HepG2 (cell line): ENCODE measurements at regions not wholly inside any gene's neighbourhood (a gene's known extent, or its start where the extent isn't known, plus 50 kb on each side); places are given as distances from the start of the nearest gene placed in this dataset.

Experiments used
- ATAC-seq: fragments of 200-7000 bp; cut with Tn5 transposase; 3 replicates; pipeline ENCODE4 v1.9.1; 2020; ENCODE audit warnings: mild to moderate bottlenecking, moderate library complexity
- BruUV-seq: library from RNA; stranded (reverse); fragments of 400-500 nt; replicated peaks from 2 replicates; lab custom pipeline; 2021; lab: Mats Ljungman, UMichigan
- CTCF ChIA-PET: fragments of 300-600 bp; formaldehyde crosslinking; extraction: SDS; loops from one replicate; lab custom pipeline; 2021; ENCODE audit warnings: low total read pairs, inconsistent platforms, low intra/inter-chr PET ratio; lab: Yijun Ruan, JAX
- POLR2A ChIA-PET: fragments of 350-600 bp; sonication (Branson Sonifier 250); formaldehyde crosslinking; loops from one replicate; lab custom pipeline; 2020; ENCODE audit warnings: antibody characterized with exemption, inconsistent platforms; lab: Yijun Ruan, JAX
- DNase-seq: peaks from one replicate; pipeline ENCODE4 v3.0.0-alpha.2; 2015; ENCODE audit warnings: low spot score
- FAIRE-seq: peaks from 3 replicates; lab custom pipeline; 2011; peaks lifted over from hg19 to GRCh38; lab: Jason Lieb, UNC
- H2AFZ ChIP-seq: one replicate; pipeline ENCODE4 v1.6.1; 2011; ENCODE audit warnings: low read length, inconsistent platforms
- H3K27ac ChIP-seq: fragments of 300-600 bp; 3 replicates; pipeline ENCODE4 v1.8.0; 2011; ENCODE audit warnings: mixed run types, mild to moderate bottlenecking, mixed read lengths, low read length, inconsistent platforms; ENCODE audit not compliant: insufficient read depth; ENCODE audit errors: extremely low read length
- H3K27me3 ChIP-seq, 2 experiments: fragments of 200-600 bp in 1 of 2; 2 replicates in 1 of 2; 3 replicates in 1 of 2; pipeline versions ENCODE4 v1.6.0 to v1.8.0; 2011; ENCODE audit warnings: low read length in 2 of 2, mild to moderate bottlenecking in 2 of 2, moderate library complexity in 2 of 2, inconsistent platforms in 1 of 2; ENCODE audit not compliant: insufficient read depth in 2 of 2, control insufficient read depth in 1 of 2
- H3K36me3 ChIP-seq, 2 experiments: fragments of 200-600 bp in 1 of 2; replicated peaks in 1 of 2; 2 replicates in 1 of 2; 3 replicates in 1 of 2; pipeline versions ENCODE4 v1.5.1 to v1.8.0; 2011; ENCODE audit warnings: low read length in 2 of 2, inconsistent platforms in 1 of 2; ENCODE audit not compliant: insufficient read depth in 2 of 2, control insufficient read depth in 1 of 2
- H3K4me1 ChIP-seq: 2 replicates; pipeline ENCODE4 v1.5.1; 2012; ENCODE audit warnings: low read length, inconsistent platforms; ENCODE audit not compliant: insufficient read depth
- H3K4me2 ChIP-seq: 2 replicates; pipeline ENCODE4 v1.6.0; 2011; ENCODE audit warnings: low read depth, low read length, inconsistent platforms
- H3K4me3 ChIP-seq, 3 experiments: fragments of 200-600 bp in 1 of 3; sonication (generic), shearing (Covaris generic) in 1 of 3; replicated peaks in 1 of 3; 2 replicates each; pipeline ENCODE4 v1.5.1; 2011 to 2016; ENCODE audit warnings: low read length in 3 of 3, inconsistent platforms in 2 of 3, low read depth in 2 of 3, mild to moderate bottlenecking in 2 of 3, control low read depth in 1 of 3, mixed read lengths in 1 of 3; ENCODE audit not compliant: insufficient read depth in 1 of 3
- H3K79me2 ChIP-seq: one replicate; pipeline ENCODE4 v1.6.1; 2011; ENCODE audit warnings: low read length, inconsistent platforms; ENCODE audit not compliant: insufficient read depth
- H3K9ac ChIP-seq: 2 replicates; pipeline ENCODE4 v1.6.0; 2011; ENCODE audit warnings: mild to moderate bottlenecking, low read depth, low read length, inconsistent platforms; ENCODE audit not compliant: insufficient read depth
- H3K9me3 ChIP-seq: 2 replicates; pipeline ENCODE4 v1.5.1; 2012; ENCODE audit warnings: mild to moderate bottlenecking, low read length
- H4K20me1 ChIP-seq: 2 replicates; pipeline ENCODE4 v1.6.0; 2011; ENCODE audit warnings: inconsistent platforms, mild to moderate bottlenecking, low read length, moderate library complexity; ENCODE audit not compliant: insufficient read depth
- CEBPZ ChIP-seq: IDR thresholded peaks from 2 replicates; pipeline ENCODE4 v1.6.1; 2012; ENCODE audit warnings: low read length, improper control_type of control experiment
- CREB3 ChIP-seq: sonication (generic); formaldehyde crosslinking; IDR thresholded peaks from 2 replicates; pipeline ENCODE4 v1.5.0; 2020; ENCODE audit warnings: missing genetic modification reagents
- FOXA3 ChIP-seq: IDR thresholded peaks from 2 replicates; pipeline ENCODE4 v1.6.1; 2016; ENCODE audit warnings: missing genetic modification reagents, missing compliant biosample characterization
- HOXD1 ChIP-seq: sonication (generic); formaldehyde crosslinking; IDR thresholded peaks from 2 replicates; pipeline ENCODE4 v1.5.0; 2020; ENCODE audit warnings: missing genetic modification reagents
- KAT2B ChIP-seq: fragments of 150-350 bp; IDR thresholded peaks from 2 replicates; pipeline ENCODE4 v1.6.1; 2014; ENCODE audit warnings: low read depth, low read length, borderline replicate concordance
- NAIF1 ChIP-seq: sonication (generic); formaldehyde crosslinking; IDR thresholded peaks from 2 replicates; pipeline ENCODE4 v1.5.0; 2020; ENCODE audit warnings: mild to moderate bottlenecking, missing genetic modification reagents, borderline replicate concordance
- PHB2 ChIP-seq: fragments of 450-650 bp; IDR thresholded peaks from 2 replicates; pipeline ENCODE4 v1.6.1; 2018; ENCODE audit not compliant: partially characterized antibody
- SMYD3 ChIP-seq: sonication (generic); formaldehyde crosslinking; IDR thresholded peaks from 2 replicates; pipeline ENCODE4 v1.8.1; 2023; ENCODE audit warnings: mild to moderate bottlenecking, missing genetic modification reagents
- SRSF4 ChIP-seq: fragments of 200-400 bp; formaldehyde crosslinking; IDR thresholded peaks from one replicate; pipeline ENCODE4 v1.6.1; 2018; ENCODE audit warnings: mild to moderate bottlenecking, low read depth, low read length, moderate library complexity; ENCODE audit not compliant: poor library complexity, severe bottlenecking
- TGIF2 ChIP-seq: IDR thresholded peaks from 2 replicates; pipeline ENCODE4 v1.6.1; 2016; ENCODE audit warnings: control low read depth, missing compliant biosample characterization
- ZBTB3 ChIP-seq: sonication (generic); formaldehyde crosslinking; IDR thresholded peaks from 2 replicates; pipeline ENCODE4 v1.4.0; 2020; ENCODE audit warnings: low read depth, mild to moderate bottlenecking, moderate library complexity, missing genetic modification reagents, borderline replicate concordance
- ZBTB38 ChIP-seq: sonication (generic); formaldehyde crosslinking; IDR thresholded peaks from 2 replicates; pipeline ENCODE4 v1.5.1; 2020; ENCODE audit warnings: mild to moderate bottlenecking, missing genetic modification reagents
- ZNF33A ChIP-seq: sonication (generic); formaldehyde crosslinking; IDR thresholded peaks from 2 replicates; pipeline ENCODE4 v1.5.1; 2020; ENCODE audit warnings: missing genetic modification reagents, mild to moderate bottlenecking, moderate library complexity, borderline replicate concordance
- ZNF367 ChIP-seq: sonication (generic); formaldehyde crosslinking; IDR thresholded peaks from 2 replicates; pipeline ENCODE4 v1.4.0; 2020; ENCODE audit warnings: missing genetic modification reagents, borderline replicate concordance
- ZNF451 ChIP-seq: sonication (generic); formaldehyde crosslinking; IDR thresholded peaks from 2 replicates; pipeline ENCODE4 v1.5.0; 2020; ENCODE audit warnings: mild to moderate bottlenecking, missing genetic modification reagents
- ZNF496 ChIP-seq: sonication (generic); formaldehyde crosslinking; IDR thresholded peaks from 2 replicates; pipeline ENCODE4 v1.8.1; 2023; ENCODE audit warnings: mild to moderate bottlenecking, moderate library complexity, missing genetic modification reagents; ENCODE audit not compliant: insufficient replicate concordance
- ZNF607 ChIP-seq: sonication (generic); formaldehyde crosslinking; IDR thresholded peaks from 2 replicates; pipeline ENCODE4 v1.5.1; 2020; ENCODE audit warnings: missing genetic modification reagents, mild to moderate bottlenecking, borderline replicate concordance
- ZNF616 ChIP-seq: sonication (generic); formaldehyde crosslinking; IDR thresholded peaks from 2 replicates; pipeline ENCODE4 v1.5.0; 2020; ENCODE audit warnings: low read depth, mild to moderate bottlenecking, missing genetic modification reagents
- ZNF678 ChIP-seq: sonication (generic); formaldehyde crosslinking; IDR thresholded peaks from 2 replicates; pipeline ENCODE4 v1.4.0; 2020; ENCODE audit warnings: mild to moderate bottlenecking, missing genetic modification reagents
- ZNF775 ChIP-seq: sonication (generic); formaldehyde crosslinking; IDR thresholded peaks from 2 replicates; pipeline ENCODE4 v1.4.0; 2020; ENCODE audit warnings: missing genetic modification reagents, mild to moderate bottlenecking, moderate library complexity, borderline replicate concordance
- WGBS: methylation state at CpG from one replicate; pipeline ENCODE4 v1.1.6; 2017; ENCODE audit warnings: low lambda C conversion rate; 5-methylcytosine and 5-hydroxymethylcytosine counted together
- in situ Hi-C: cut with HindIII; loops from 2 replicates; pipeline ENCODE4 v1.10.0; 2017; ENCODE audit warnings: low pct_unique_long_range_greater_than_20kb; ENCODE audit not compliant: extremely low pct_ligation_motif_present
- intact Hi-C: fragments of 100-400 bp; cut with micrococcal nuclease; formaldehyde crosslinking; loops from one replicate; pipeline ENCODE4 v1.10.0; 2022; ENCODE audit not compliant: unreplicated experiment
- TF ChIP-seq, protein P1 (sequence below): sonication (generic); formaldehyde crosslinking; IDR thresholded peaks from 2 replicates; pipeline ENCODE4 v1.4.0; 2020; ENCODE audit warnings: mild to moderate bottlenecking, missing genetic modification reagents

GRCh38 chr10:120253131-120253530, 203.9 kb upstream of the PLPP4 start (continued):
- TF ChIP-seq FOXA3 (CRISPR knock-in tag) (no peak), ZNF496 (no peak), ZNF451 (no peak), SMYD3 (CRISPR knock-in tag) (no peak)

- Histone ChIP-seq H3K27me3 (peaks cover 0 to 18% of the 10 kb centered on the region in 2 experiments; a peak in 2 of 5 replicates), H3K36me3 (no peaks in the 10 kb centered on the region), H2AFZ (no peak overlapping the region), H3K27ac (no peak overlapping the region), H3K79me2 (no peaks in the 10 kb centered on the region), H3K4me2 (no peak overlapping the region), H3K9me3 (no peaks in the 10 kb centered on the region), H3K4me1 (no peaks in the 10 kb centered on the region), H3K9ac (no peak overlapping the region), H3K4me3 (no peak overlapping the region), H4K20me1 (no peaks in the 10 kb centered on the region)
- BruUV-seq = no TSS peak
- in situ Hi-C loops (no loop called here), intact Hi-C loops (no loop called here)
- TF ChIP-seq HOXD1 (CRISPR knock-in tag) (no peak), ZNF607 (CRISPR knock-in tag) (no peak), ZNF33A (CRISPR knock-in tag) (no peak), NAIF1 (CRISPR knock-in tag) (no peak), ZBTB38 (no peak), ZNF367 (CRISPR knock-in tag) (no peak), ZBTB3 (no peak), ZNF678 (CRISPR knock-in tag) (no peak), ZNF616 (CRISPR knock-in tag) (no peak), KAT2B (no peak), PHB2 (no peak), CREB3 (CRISPR knock-in tag) (no peak), TGIF2 (CRISPR knock-in tag) (no peak), CEBPZ (no peak), ZNF775 (no peak), SRSF4 (no peak)
- TF ChIP-seq, protein P1, sequence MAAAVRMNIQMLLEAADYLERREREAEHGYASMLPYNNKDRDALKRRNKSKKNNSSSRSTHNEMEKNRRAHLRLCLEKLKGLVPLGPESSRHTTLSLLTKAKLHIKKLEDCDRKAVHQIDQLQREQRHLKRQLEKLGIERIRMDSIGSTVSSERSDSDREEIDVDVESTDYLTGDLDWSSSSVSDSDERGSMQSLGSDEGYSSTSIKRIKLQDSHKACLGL = no peak
- FAIRE-seq (no peak), ATAC-seq (no peak), DNase-seq (no peak)
- WGBS = 0% methylated on average over 4 of the region's 4 CpGs
- ChIA-PET POLR2A (no interaction called here), CTCF (no interaction called here)
Measured at GRCh38 chr10:120260456-120260855, 196.6 kb upstream of the PLPP4 start.
